HCT116 (cell line): ENCODE measurements at regions not wholly inside any gene's neighbourhood (a gene's known extent, or its start where the extent isn't known, plus 50 kb on each side); places are given as distances from the start of the nearest gene placed in this dataset.

Experiments
- ATF3 ChIP-seq: IDR thresholded peaks from 2 replicates; pipeline ENCODE4 v1.6.1; 2012
- CTCF ChIP-seq, 3 experiments: fragments of 200-600 bp in 1 of 3; sonication (generic) in 1 of 3; IDR thresholded peaks in 2 of 3; conservative IDR thresholded peaks in 1 of 3; 2 replicates each; pipeline ENCODE4 v1.5.1; 2012 to 2017; ENCODE audit warnings: low read depth in 2 of 3, low read length in 2 of 3, antibody characterized with exemption in 1 of 3, borderline replicate concordance in 1 of 3, control low read depth in 1 of 3, mild to moderate bottlenecking in 1 of 3, mixed read lengths in 1 of 3, mixed run types in 1 of 3, moderate library complexity in 1 of 3; ENCODE audit not compliant: insufficient read depth in 1 of 3
- JUND ChIP-seq: IDR thresholded peaks from 2 replicates; pipeline ENCODE4 v1.6.1; 2012
- POLR2A ChIP-seq: IDR thresholded peaks from 2 replicates; pipeline ENCODE4 v1.7.0; 2011; ENCODE audit warnings: borderline replicate concordance; ENCODE audit not compliant: insufficient read depth, insufficient read length; ENCODE audit errors: extremely low read depth

GRCh38 chr5:34476941-34477565 is 179.1 kb upstream of the RAI14 start:
- TF ChIP-seq ATF3 (no peak), CTCF (IDR thresholded peaks at IDR 0.05 in 2 of 3, conservative IDR thresholded peaks at IDR 0.05 in 1 of 3; ENCODE audit: borderline replicate concordance in 1 of 3, insufficient read depth in 1 of 3, low read depth in 2 of 3, low read length in 2 of 3) (no peak), JUND (no peak), POLR2A (no peak)
